ENCODE measurements at regions not wholly inside any gene's neighbourhood (a gene's known extent, or its start where the extent isn't known, plus 50 kb on each side); places are given as distances from the start of the nearest gene placed in this dataset.

GRCh38 chr6:133040803-133041419 lies 200.2 kb upstream of the EYA4 start:
- Histone ChIP-seq H3K27ac (ENCODE audit: insufficient read length, low read depth, low read length) (no peak overlapping the region), H3T11ph (ENCODE audit: low read length) (no peak overlapping the region), H4K20me1 (ENCODE audit: control insufficient read depth, insufficient read depth, insufficient read length) (no peaks in the 10 kb centered on the region), H2BK120ac (ENCODE audit: low read depth, low read length, poor library complexity, severe bottlenecking) (no peak overlapping the region), H3K4ac (ENCODE audit: low read depth, low read length) (no peak overlapping the region), H3K9me3 (ENCODE audit: control insufficient read depth, low read depth, low read length) (no peaks in the 10 kb centered on the region), H3K79me1 (ENCODE audit: insufficient read depth, low read depth, low read length, poor library complexity, severe bottlenecking) (no peaks in the 10 kb centered on the region), H3K56ac (ENCODE audit: insufficient read length, low read depth, low read length) (no peak overlapping the region), H3K4me1 (ENCODE audit: insufficient read depth, low read length) (no peaks in the 10 kb centered on the region), H2BK5ac (ENCODE audit: insufficient read length, low read length) (no peak overlapping the region), H3K23me2 (ENCODE audit: insufficient read length, low read depth, low read length, poor library complexity, severe bottlenecking) (no peaks in the 10 kb centered on the region), H2BK20ac (ENCODE audit: low read depth, low read length, poor library complexity, severe bottlenecking) (no peak overlapping the region), H3K79me2 (ENCODE audit: insufficient read depth, low read length) (no peaks in the 10 kb centered on the region), H2BK12ac (ENCODE audit: insufficient read length, low read depth, low read length) (no peak overlapping the region), H4K91ac (ENCODE audit: insufficient read length, low read depth, low read length) (no peak overlapping the region), H2AK5ac (ENCODE audit: insufficient read length, low read length) (no peak overlapping the region), H4K8ac (replicated peaks; ENCODE audit: insufficient read length, low read depth, low read length) (no peak overlapping the region), H3K27me3 (ENCODE audit: insufficient read depth, low read length) (no peaks in the 10 kb centered on the region), H2AFZ (ENCODE audit: low read length) (no peak overlapping the region), H4K5ac (ENCODE audit: insufficient read length, low read depth, low read length) (no peak overlapping the region), H3K4me2 (ENCODE audit: insufficient read depth, insufficient read length, low read length) (no peak overlapping the region), H3K9ac (ENCODE audit: extremely low read depth, insufficient read length, low read length) (no peak overlapping the region), H3K23ac (ENCODE audit: insufficient read length, low read depth, low read length) (no peak overlapping the region), H2BK15ac (ENCODE audit: low read depth, low read length) (no peak overlapping the region), H3K14ac (ENCODE audit: insufficient read depth, low read length) (no peak overlapping the region), H3K18ac (ENCODE audit: insufficient read length, low read depth, low read length) (no peak overlapping the region)
- DNase-seq, result no peak
- Mint-ChIP-seq H3K9me3 (no peaks in the 10 kb centered on the region), H3K27ac (no peak overlapping the region), H3K27me3 (ENCODE audit: low read depth) (no peaks in the 10 kb centered on the region), H3K4me1 (no peaks in the 10 kb centered on the region), H3K4me3 (no peak overlapping the region), H3K36me3 (ENCODE audit: insufficient read depth in 1 of 3, low read depth in 3 of 3) (no peaks in the 10 kb centered on the region)
- TF ChIP-seq CTCF (conservative IDR thresholded peaks at IDR 0.05), result no peak
- WGBS (ENCODE audit: extremely low coverage, insufficient read length, low lambda C conversion rate), result no CpG with 5 or more reads among the region's 2 CpGs
